H1 (cell line): ENCODE measurements at regions not wholly inside any gene's neighbourhood (a gene's known extent, or its start where the extent isn't known, plus 50 kb on each side); places are given as distances from the start of the nearest gene placed in this dataset.

Experiments
- POLR2A ChIP-seq, 2 experiments: IDR thresholded peaks; 1 replicate in 1 of 2; 2 replicates in 1 of 2; pipeline ENCODE4 v1.6.1; 2011; ENCODE audit warnings: low read depth in 2 of 2, low read length in 2 of 2, mild to moderate bottlenecking in 2 of 2; ENCODE audit errors: control extremely low read depth in 1 of 2
- POLR2AphosphoS5 ChIP-seq: IDR thresholded peaks from 2 replicates; pipeline ENCODE4 v1.6.1; 2011; ENCODE audit warnings: low read depth, low read length
- TCF12 ChIP-seq: IDR thresholded peaks from 2 replicates; pipeline ENCODE4 v1.6.1; 2011; ENCODE audit warnings: low read depth, mild to moderate bottlenecking, low read length
- TF ChIP-seq, protein P1 (sequence below), 3 experiments: IDR thresholded peaks; 1 replicate in 2 of 3; 2 replicates in 1 of 3; pipeline versions ENCODE4 v1.5.1 to v1.6.1; 2011; ENCODE audit warnings: low read length in 3 of 3, mild to moderate bottlenecking in 3 of 3, inconsistent platforms in 2 of 3, low read depth in 1 of 3, moderate library complexity in 1 of 3; ENCODE audit not compliant: insufficient read depth in 1 of 3; ENCODE audit errors: control extremely low read depth in 1 of 3

GRCh38 chr12:98020376-98020775 lies 495.0 kb upstream of the TMPO start:
- TF ChIP-seq, protein P1, sequence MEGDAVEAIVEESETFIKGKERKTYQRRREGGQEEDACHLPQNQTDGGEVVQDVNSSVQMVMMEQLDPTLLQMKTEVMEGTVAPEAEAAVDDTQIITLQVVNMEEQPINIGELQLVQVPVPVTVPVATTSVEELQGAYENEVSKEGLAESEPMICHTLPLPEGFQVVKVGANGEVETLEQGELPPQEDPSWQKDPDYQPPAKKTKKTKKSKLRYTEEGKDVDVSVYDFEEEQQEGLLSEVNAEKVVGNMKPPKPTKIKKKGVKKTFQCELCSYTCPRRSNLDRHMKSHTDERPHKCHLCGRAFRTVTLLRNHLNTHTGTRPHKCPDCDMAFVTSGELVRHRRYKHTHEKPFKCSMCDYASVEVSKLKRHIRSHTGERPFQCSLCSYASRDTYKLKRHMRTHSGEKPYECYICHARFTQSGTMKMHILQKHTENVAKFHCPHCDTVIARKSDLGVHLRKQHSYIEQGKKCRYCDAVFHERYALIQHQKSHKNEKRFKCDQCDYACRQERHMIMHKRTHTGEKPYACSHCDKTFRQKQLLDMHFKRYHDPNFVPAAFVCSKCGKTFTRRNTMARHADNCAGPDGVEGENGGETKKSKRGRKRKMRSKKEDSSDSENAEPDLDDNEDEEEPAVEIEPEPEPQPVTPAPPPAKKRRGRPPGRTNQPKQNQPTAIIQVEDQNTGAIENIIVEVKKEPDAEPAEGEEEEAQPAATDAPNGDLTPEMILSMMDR (IDR thresholded peaks at IDR 0.05; ENCODE audit: control extremely low read depth in 1 of 3, insufficient read depth in 1 of 3, low read depth in 1 of 3, low read length in 3 of 3) = no peak
- TF ChIP-seq TCF12 = no peak
- TF ChIP-seq POLR2AphosphoS5 = no peak
- TF ChIP-seq POLR2A (IDR thresholded peaks at IDR 0.05; ENCODE audit: control extremely low read depth in 1 of 2, low read depth in 2 of 2, low read length in 2 of 2) = no peak
